Tibial nerve (tissue), 4 donors: ENCODE measurements at regions not wholly inside any gene's neighbourhood (a gene's known extent, or its start where the extent isn't known, plus 50 kb on each side); places are given as distances from the start of the nearest gene placed in this dataset.

ENCODE experiments used
- DNase-seq, 2 donors: peaks; one replicate each; pipeline ENCODE4 v3.0.0-alpha.2; 2019; ENCODE audit warnings: low spot score in 2 of 2
- H3K27ac ChIP-seq, 4 donors: fragments of 200-600 bp; sonication (generic) in 3 of 4; one replicate each; pipeline ENCODE4 v1.5.1; 2017 to 2019; ENCODE audit warnings: mild to moderate bottlenecking in 1 of 4
- H3K27me3 ChIP-seq, 2 donors: fragments of 200-600 bp; sonication (generic) in 1 of 2; one replicate each; pipeline versions ENCODE4 v1.5.1 to v1.6.0; 2017 to 2019
- H3K36me3 ChIP-seq, 3 donors: fragments of 200-600 bp; sonication (generic); one replicate each; pipeline ENCODE4 v1.5.1; 2018 to 2019
- H3K4me1 ChIP-seq, 4 donors: fragments of 200-600 bp; sonication (generic) in 3 of 4; one replicate each; pipeline ENCODE4 v1.5.1; 2017 to 2019
- H3K4me3 ChIP-seq, 4 donors: fragments of 200-600 bp; sonication (generic) in 3 of 4; one replicate each; pipeline ENCODE4 v1.5.1; 2017 to 2019; ENCODE audit warnings: mild to moderate bottlenecking in 1 of 4, moderate library complexity in 1 of 4
- H3K9me3 ChIP-seq, 4 donors: fragments of 200-600 bp; sonication (generic) in 3 of 4; one replicate each; pipeline ENCODE4 v1.5.1; 2017 to 2019
- CTCF ChIP-seq, 5 experiments: fragments of 200-600 bp in 3 of 5; fragments of 450-650 bp in 2 of 5; sonication (generic) in 3 of 5; IDR thresholded peaks; one replicate each; pipeline ENCODE4 v1.5.1; 2016 to 2019; ENCODE audit warnings: antibody characterized with exemption in 5 of 5, mild to moderate bottlenecking in 3 of 5, moderate library complexity in 2 of 5
- EP300 ChIP-seq, 2 donors: sonication (generic); formaldehyde crosslinking; IDR thresholded peaks; one replicate each; pipeline ENCODE4 v1.6.1; 2017; ENCODE audit warnings: antibody characterized with exemption in 2 of 2, mild to moderate bottlenecking in 1 of 2
- POLR2A ChIP-seq, 2 donors: fragments of 450-650 bp; IDR thresholded peaks; one replicate each; pipeline ENCODE4 v1.6.1; 2017; ENCODE audit warnings: antibody characterized with exemption in 2 of 2, mild to moderate bottlenecking in 2 of 2, moderate library complexity in 2 of 2
- WGBS, 2 donors: methylation state at CpG; one replicate each; pipeline ENCODE4 v1.1.5; 2018; 5-methylcytosine and 5-hydroxymethylcytosine counted together

GRCh38 chr13:89490661-89491060 is 1819.5 kb downstream of the SLITRK5 start:
- peaks cover 0 to 6% (median 0%) of the 10 kb centered on the region in 4 donors for H3K9me3 ChIP-seq
- H3K4me3 ChIP-seq: no peak overlapping the region
- H3K27me3 ChIP-seq: no peaks in the 10 kb centered on the region
- TF ChIP-seq POLR2A (IDR thresholded peaks at IDR 0.05) (no peak), EP300 (IDR thresholded peaks at IDR 0.05) (no peak), CTCF (IDR thresholded peaks at IDR 0.05) (no peak)
- no peaks in the 10 kb centered on the region for H3K4me1 ChIP-seq
- no peak overlapping the region for H3K27ac ChIP-seq
- WGBS, 2 donors: 96 to 97% methylated on average over 1 of the region's 1 CpG
- DNase-seq: no peak
- no peaks in the 10 kb centered on the region for H3K36me3 ChIP-seq

GRCh38 chr13:89496478-89496877 is 1825.3 kb downstream of the SLITRK5 start:
- no peaks in the 10 kb centered on the region for H3K36me3 ChIP-seq
- peaks cover 0 to 6% (median 0%) of the 10 kb centered on the region in 4 donors for H3K9me3 ChIP-seq
- H3K27me3 ChIP-seq: no peaks in the 10 kb centered on the region
- no peaks in the 10 kb centered on the region for H3K4me1 ChIP-seq
- no peak for DNase-seq
- no peak overlapping the region for H3K27ac ChIP-seq
- no peak for TF ChIP-seq POLR2A (IDR thresholded peaks at IDR 0.05)
- no peak for TF ChIP-seq CTCF (IDR thresholded peaks at IDR 0.05)
- TF ChIP-seq EP300 (IDR thresholded peaks at IDR 0.05): no peak
- no peak overlapping the region for H3K4me3 ChIP-seq
- 55 to 56% methylated on average over 2 of the region's 2 CpGs for WGBS, 2 donors

DNA sequence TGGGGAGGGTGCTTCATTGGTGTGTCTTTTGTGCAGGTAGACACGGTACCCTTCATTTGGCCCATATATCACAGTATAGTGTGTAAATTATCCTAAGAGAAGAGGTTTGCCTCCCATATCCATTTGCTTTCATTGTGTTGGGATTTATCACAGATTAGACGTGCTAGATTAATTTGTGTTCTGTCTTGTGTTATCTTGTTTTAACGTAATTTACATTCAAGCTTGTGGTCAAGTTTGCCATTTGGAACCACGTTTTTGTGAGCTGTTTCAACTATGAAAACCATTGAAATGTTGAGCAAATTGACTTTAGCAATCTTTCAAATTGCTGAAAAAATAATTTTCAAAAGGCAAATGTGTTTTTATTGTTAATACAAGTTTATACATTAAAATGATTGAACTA is 1826.5 kb downstream of the SLITRK5 start:
- Histone ChIP-seq H3K27me3 (no peaks in the 10 kb centered on the region), H3K9me3 (no peaks in the 10 kb centered on the region), H3K4me3 (no peak overlapping the region), H3K4me1 (no peaks in the 10 kb centered on the region), H3K36me3 (no peaks in the 10 kb centered on the region), H3K27ac (no peak overlapping the region)
- 62 to 72% methylated on average over 4 of the region's 4 CpGs for WGBS, 2 donors
- TF ChIP-seq CTCF (IDR thresholded peaks at IDR 0.05) (no peak), POLR2A (IDR thresholded peaks at IDR 0.05) (no peak), EP300 (IDR thresholded peaks at IDR 0.05) (no peak)
- no peak for DNase-seq

- H3K9me3 ChIP-seq: no peaks in the 10 kb centered on the region
- TF ChIP-seq CTCF (IDR thresholded peaks at IDR 0.05): no peak
- no peak for TF ChIP-seq EP300 (IDR thresholded peaks at IDR 0.05)
- no peak for TF ChIP-seq POLR2A (IDR thresholded peaks at IDR 0.05)
- H3K27ac ChIP-seq: no peak overlapping the region
- H3K27me3 ChIP-seq: no peaks in the 10 kb centered on the region
- WGBS, 2 donors: 65 to 66% methylated on average over 2 of the region's 2 CpGs
- H3K4me3 ChIP-seq: no peak overlapping the region
- H3K36me3 ChIP-seq: no peaks in the 10 kb centered on the region
- DNase-seq: no peak
- no peaks in the 10 kb centered on the region for H3K4me1 ChIP-seq
Measured at GRCh38 chr13:89502286-89502685, 1831.1 kb downstream of the SLITRK5 start.

DNA sequence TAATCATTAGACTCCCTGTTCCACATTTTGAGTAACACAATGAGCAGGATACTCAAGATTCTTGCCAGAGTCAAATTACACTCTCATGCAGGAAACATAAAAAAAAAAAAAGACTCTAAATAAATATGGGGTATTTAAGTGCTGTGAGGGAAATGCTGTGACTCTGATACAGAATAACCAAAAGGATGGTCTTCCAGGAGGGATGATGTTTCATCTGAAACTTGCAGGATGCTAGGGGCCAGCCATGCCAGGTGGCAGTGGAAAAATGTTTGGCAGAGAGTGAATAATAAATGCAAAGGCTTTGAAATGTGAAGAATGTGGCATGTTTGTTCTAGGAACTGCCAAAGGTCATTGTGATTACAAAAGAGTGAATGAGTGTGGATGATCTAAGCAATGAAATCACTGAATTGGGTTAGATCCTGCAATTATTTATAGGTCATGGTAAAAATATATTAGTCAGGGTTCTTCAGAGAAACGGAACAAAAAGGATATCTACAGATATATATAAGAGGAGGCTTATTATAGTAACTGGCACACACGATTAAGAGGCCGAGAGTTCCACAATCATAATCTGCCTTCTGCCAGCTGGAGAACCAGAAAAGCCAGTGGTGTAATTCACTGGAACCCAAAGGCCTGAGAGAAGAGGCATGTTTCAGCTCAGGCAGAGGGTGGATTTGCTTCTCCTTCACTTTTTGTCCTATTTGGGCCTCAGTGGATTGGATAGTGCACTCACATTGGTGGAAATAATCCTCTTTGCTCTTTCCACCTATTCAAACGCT is 1832.8 kb upstream of the MIR17HG start:
- TF ChIP-seq CTCF (IDR thresholded peaks at IDR 0.05): no peak
- TF ChIP-seq POLR2A (IDR thresholded peaks at IDR 0.05): no peak
- no peak for TF ChIP-seq EP300 (IDR thresholded peaks at IDR 0.05)
- H3K27me3 ChIP-seq: no peaks in the 10 kb centered on the region
- H3K4me1 ChIP-seq: peaks cover 0 to 6% (median 0%) of the 10 kb centered on the region in 4 donors
- no peaks in the 10 kb centered on the region for H3K36me3 ChIP-seq
- no peaks in the 10 kb centered on the region for H3K9me3 ChIP-seq
- no peak overlapping the region for H3K27ac ChIP-seq
- no peak overlapping the region for H3K4me3 ChIP-seq
- no peak for DNase-seq
- WGBS, 2 donors: 44 to 57% methylated on average over 4 of the region's 4 CpGs
